Hematopoietic multipotent progenitor cell treated with erythropoietin and hydrocortisone succinate and interleukin-3 and kit ligand, for 4 days (in vitro differentiated cells): ENCODE measurements at regions not wholly inside any gene's neighbourhood (a gene's known extent, or its start where the extent isn't known, plus 50 kb on each side); places are given as distances from the start of the nearest gene placed in this dataset.
"Not testable (repeated sequence)": the region's sequence is repeated elsewhere in the genome, so short reads cannot be mapped to it uniquely, and the experiment has no call there.

Experiments used
- DNase-seq: peaks from one replicate; pipeline ENCODE4 v3.0.0-alpha.2; 2015

DNA sequence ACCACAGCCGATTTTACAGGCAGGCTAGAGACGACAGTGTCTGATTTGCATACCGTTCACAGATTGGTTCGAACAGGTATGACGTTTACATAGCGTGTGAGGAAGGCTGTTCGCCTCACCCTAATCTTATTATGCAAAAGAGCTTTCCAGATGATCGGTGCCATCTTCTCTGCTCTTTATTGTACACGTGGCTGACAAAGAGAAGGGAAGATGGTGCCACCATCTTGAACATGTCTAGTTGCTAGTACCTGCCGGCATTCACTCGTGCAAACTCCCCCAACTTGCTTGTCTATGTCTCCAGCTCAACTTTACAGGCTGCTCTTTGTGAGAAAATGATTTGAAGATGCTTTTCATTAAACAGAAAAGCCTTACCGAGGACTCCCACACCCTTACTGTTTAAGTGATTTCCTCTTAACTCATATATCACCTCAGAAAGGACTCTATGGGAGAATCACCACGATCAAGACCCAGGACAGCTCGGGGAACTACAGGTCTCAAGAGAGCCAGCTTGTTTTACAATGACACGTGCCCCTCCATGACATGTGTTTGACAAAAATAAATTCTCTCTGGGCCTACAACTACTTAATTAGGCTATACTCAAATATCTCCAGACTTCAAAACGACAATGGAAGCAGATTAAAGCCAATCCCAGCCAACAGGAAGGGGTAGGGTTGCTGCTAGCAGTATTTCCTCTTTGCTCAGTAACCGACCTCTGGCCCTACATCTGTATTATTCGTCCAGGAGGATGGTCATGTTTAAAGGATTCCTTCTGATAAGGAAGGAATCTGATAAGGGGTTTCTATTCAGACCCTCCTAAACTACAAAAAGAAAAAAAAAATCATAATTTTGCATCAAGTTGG lies 480.6 kb downstream of the TMEM114 start:
- no peak for DNase-seq

DNA sequence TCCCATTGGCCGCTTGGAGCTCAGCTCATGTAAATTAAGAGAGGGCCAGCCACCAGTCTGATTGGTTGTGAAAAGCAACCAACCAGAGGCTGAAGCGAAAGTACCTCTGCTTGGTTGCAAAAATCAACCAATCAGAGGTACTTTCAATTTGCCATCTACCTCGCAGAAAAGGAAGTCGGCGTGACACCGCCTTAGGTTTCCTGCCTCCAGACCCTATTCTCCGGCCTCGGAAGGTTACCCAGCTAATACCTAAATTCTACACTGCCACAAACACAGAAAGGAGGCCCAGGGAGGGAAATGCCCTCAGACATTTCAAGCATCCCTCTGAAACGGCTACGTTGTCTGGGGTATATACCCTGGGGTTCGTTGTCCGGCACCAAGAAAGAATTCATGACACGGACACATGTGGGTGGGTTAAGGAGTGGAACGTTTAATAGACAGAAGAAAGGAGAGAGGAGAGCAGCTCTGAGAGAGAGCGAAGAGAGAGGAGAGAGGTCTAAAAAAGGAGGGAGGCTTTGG lies 481.3 kb downstream of the TMEM114 start:
- no peak for DNase-seq

DNA sequence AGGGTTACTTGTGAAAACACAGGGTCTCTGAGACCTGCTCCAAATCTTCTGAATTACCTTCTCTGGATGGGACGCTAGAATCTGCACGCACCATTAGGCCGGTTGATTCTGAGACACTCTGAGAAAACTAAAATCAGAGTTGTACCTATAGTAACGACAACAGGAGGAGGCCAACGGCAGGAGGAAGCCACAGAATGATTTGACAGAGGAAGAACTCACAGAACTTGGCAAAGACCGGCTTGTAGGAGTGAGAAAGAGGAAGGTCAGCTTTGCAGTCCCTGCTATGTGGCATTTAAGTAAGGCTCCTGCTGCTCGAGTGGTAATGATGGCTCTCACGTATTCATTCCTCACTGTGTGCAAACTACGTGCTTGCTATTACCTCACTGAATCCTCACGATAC lies 483.0 kb downstream of the TMEM114 start:
- peak; percentile 23 for DNase-seq

DNA sequence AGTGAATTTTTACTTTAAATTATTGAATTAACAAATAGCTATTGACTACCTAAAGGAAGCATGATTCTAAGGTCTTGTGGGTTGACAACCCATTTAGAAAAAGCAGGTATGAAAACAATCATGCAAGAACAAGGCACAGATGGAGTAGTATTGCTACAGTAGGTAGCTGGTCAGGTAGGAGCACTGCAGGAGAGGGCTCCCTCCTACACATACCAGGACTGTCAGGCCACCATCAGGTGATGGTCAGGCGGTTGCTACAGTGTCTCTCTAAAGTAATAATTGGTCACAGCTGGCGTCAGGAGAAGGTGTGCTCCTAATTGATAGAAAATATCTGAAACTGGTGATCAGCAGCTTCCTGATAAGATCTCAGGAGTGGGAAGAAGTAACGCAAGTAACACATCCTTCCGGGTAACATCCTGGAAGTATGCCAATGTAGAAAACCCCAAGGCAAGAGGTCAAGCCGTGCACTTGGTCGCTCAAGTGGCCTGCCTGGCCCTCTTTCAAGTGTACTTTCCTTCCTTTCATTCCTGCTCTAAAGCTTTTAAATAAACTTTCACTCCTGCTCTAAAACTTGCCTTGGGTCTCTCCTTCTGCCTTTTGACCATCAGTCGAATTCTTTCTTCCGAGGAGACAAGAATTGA lies 486.5 kb downstream of the TMEM114 start:
- DNase-seq, result no peak

DNA sequence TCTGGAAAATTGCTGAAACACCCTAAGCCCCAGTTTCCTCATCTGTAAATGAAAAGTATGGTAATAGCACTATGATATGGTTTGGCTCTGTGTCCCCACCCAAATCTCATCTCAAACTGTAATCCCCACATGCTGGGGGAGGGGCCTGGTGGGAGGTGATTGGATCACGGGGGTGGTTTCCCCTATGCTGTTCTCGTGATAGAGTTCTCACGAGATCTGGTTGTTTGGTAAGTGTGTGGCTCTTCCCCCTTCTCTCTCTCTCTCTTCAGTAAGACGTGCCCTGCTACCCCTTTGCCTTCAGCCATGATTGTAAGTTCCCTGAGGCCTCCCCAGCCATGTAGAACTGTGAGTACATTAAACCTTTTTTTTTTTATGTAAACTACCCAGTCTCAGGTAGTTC lies 490.7 kb downstream of the TMEM114 start:
- DNase-seq, result no peak

DNA sequence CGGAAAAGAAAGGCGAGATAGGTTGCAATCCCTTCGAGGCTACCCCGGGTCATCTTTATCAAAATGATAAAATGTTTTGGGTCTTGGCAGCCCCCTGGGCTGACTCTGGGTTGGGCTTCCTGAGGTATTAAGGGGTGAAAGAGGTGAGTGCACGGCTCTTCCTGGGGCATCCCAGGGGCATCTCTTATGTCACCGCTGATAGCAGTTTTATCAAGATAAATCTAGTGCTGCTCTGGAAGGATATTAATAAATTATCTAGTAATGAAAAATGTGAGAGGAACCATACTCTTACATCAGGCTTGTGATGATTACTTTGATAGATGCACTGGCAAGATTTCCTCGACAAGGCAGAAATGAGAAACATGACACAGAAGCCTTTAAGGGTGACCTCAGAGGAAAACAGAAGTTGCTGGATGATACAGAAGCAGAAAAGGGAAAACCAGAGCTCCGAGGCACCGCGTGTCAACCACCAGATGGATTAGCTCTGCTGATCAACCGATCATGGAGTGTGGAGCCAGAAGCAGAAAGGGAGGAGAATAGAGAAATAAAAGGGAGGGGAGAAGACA lies 491.3 kb downstream of the TMEM114 start:
- DNase-seq, result no peak

DNA sequence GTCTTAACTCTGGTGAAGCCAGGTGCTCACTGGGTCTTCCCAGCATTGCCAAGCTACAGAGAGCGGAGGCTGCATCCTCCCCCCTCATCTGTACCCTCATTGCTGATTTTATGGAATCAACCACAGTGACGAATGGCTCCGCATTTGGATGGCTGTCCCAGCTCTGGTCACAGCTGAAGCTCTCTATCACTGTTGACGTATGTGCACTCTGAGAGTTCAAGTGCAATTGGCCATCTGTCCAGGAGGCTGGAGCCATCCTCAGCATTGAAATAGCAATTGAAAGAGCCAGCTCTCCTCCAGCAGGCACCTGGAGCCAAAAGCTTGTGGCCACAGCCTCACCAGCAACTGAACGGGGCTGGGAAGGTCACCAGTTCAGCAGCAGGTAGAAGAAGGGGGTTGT lies 494.1 kb downstream of the TMEM114 start:
- no peak for DNase-seq

DNA sequence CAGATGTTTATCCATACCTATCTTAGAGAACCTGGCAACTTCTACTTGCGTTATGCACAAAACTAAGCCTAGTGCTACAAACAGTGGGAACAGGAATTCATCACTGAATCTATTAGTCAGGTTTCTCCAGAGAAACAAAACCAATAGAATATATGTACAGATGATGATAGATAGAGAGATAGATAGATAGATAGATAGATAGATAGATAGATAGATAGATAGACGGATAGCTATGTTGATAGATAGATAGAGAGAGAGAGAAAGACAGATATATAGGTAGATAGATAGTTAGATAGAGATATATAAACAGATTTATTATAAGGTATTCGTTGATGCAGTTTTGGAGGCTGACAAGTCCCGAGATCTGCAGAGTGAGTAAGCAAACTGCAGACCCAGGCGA lies 495.6 kb downstream of the TMEM114 start:
- no peak for DNase-seq

DNA sequence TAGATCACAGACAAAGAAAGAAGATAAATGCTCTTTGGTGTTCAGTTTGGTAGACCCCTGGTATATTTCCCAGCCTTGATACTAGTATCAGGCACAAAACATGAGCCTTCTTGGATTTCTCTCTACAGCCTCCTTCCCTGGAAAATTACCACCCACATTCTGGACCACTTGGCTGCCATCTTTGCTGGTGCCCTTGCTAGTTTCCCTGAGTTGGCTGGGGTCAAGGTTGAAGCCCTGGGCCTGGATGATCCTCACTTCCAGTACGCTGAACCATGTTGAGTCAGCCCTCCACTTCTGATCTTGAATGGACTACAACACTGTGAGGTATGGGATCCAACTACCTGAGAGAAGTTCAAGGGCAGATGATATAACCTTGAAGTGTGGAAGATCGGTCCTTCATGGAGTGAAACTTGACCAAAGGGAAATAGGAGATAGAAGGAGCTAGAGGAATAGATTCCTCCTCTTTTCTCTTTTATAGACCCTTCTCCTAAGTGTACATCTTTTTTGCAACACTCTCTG lies 501.4 kb downstream of the TMEM114 start:
- no peak for DNase-seq

DNA sequence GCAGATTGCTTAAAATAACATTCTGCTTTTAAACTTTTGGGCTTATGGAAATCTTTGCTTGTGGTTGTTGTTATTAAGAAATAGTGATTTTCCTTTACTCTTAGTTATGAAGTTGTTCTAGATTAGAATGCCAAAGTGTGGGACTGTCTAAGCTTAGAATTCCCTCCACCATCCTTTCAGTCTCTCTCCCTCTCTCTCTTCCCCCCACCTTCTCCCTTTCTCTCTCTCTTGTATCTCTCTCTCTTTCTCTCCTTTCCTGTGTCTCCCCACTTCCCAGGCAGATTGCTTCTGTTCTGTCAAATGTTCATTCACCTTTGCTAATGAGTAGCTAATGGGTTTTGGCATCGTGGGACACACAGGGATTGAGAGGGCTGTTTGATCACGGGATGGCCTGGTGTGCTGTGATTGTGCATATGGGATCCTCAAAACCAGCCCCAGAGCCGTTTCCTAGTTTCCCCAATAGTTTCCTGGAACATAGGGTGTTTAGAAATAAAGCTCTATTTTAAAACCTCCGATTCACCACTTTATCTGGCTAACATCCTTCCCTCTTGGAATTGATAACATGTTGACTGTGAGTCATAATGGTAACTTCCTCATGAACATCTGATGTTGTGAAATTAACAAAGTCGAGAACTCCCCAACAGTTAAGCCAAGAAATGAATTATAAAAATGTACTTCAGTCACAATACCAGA lies 502.6 kb downstream of the TMEM114 start:
- peak; percentile 10 for DNase-seq

DNA sequence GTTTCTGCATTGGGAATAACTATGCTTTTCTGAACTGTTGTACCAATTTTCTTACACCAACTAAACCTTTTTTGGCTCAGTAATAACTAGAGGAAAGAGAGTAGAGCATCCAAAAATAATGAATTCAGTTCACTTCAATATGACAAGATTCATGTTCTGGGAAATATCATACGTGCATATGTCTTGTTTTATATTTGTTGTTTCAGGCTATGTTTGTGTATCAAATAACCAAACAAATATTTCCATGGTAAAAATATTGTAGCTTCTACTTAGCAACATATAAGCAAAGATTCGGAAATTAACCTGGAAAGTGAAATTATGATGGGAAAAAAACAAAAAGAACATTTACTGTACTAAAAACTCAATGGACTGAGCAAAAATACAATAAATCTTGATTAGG lies 503.2 kb downstream of the TMEM114 start:
- DNase-seq, result no peak

DNA sequence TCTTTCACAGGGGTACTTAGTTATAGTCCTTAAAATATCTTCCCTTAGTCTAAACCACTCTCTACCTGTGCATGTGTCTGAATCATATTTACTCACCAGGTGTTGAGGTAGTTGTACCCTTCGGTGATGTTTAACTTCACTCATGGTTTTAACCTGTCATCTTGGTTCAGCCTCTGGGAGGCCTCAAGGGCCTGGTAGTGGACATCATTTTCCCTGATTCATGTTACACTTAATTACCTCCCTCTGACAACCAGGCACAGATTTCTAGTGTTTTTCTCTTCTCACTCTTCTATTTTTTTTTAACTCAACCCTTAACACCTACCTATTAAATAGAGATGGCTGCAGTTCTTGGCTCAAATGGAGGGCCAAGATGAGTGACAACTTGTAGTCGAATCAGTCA lies 505.4 kb downstream of the TMEM114 start:
- DNase-seq, result no peak

DNA sequence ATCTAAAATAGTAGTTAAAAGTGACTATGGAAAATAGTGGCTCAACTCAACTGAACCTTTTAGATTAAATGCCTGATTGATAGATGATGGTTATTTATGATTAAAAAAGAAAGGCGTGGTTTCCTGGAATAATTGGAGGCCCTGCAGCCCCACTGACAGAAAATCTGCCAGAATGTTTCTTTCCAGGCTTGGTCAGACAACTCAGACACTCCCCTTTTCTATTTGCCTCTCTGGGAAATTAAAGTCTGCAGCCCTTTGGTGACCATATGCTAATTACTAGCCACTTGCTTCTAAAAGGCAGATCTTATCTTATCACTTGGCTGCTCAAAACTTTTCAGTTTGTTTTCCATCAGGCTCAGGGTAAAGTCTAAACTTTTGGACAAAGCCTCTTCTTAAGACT lies 506.0 kb downstream of the TMEM114 start:
- DNase-seq, result no peak

DNA sequence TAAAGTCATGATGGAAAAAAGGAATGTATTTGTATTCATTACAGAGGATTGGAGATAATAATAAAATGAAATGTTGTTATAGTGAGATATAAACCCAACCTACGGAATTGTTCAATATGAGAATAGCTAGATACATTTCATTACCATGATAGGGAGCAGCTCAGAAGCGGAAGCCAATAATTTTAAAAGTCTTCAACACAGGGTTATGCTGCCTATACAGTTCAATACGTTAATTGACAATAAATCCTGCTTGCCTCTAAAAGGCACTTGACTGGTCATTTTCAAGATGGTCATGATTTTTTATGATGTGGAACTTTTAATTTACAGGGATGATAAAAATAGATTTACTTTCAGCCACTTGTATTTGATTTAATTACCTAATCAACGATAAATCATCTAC lies 506.8 kb downstream of the TMEM114 start:
- DNase-seq, result no peak

DNA sequence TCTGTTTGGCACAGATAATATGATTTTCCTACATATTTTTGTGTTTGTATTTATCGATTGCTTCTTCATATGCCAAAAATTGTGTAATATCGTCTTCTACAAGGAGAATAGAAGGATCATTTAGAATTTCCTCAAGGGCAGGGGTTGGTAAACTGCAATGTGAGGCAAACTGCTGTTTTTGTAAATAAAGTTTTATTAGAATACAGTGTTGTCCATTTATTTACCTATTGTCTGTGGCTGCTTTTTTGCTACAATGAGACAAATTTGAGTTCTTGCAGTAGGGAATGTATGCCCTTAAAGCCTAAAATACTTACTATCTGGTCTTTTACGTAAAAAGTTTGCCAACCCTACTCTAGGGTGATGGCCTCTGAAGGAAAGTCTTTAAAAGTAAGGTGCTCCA lies 509.5 kb downstream of the TMEM114 start:
- no peak for DNase-seq

DNA sequence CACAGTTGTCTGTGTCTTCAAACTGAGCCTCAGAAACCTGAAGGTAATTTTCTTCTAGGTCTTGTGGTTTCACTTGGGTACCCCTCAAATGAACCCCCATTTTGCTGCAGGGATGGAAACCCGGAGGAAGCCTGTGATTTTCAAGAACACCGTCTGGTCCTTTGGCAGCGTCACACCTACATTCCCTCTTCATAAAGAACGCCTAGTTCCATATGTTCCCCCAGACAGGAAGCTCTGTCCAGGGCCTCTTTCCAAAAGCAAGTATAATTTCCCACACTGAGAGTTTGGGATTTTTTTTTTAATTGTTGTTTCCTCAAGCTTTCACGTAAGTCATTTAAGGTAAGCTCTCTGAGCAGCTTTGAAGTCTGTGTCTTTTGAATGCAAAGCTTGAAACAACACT lies 515.0 kb downstream of the TMEM114 start:
- DNase-seq, result no peak

DNA sequence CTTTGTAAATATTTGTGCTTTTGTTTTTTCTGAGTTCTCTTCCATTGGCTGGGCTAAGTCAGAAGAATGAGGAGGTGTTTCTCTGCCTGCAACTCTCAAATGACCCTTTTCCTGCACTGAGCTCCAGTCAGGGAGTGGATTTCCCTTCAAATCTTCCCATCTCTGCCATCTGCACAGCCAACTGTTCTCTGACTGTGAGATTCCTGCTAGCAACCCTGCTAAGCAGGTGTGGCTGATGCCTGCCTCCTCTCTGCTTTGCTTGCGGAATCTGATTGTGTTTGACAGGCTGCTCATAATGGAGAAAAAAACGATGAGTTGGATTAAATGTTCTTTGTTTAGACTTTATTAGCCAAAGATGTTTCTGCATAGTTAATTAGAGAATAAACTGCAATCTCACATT lies 519.8 kb downstream of the TMEM114 start:
- DNase-seq, result no peak

DNA sequence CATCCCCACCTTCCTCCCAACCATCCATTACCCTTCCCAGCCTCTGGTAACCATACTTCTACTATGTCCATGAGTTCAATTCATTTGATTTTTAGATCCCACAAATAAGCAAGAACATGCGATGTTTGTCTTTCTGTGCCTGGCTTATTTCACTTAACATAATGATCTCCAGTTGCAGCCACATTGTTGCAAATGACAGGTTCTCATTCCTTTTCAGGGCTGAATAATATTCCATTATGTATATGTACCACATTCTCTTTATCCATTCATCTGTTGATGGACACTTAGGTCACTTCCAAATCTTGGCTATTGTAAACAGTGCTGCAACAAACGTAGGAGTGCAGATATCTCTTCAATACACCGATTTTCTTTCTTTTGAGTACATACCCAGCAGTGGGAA lies 522.1 kb downstream of the TMEM114 start:
- DNase-seq, result not testable (repeated sequence)

DNA sequence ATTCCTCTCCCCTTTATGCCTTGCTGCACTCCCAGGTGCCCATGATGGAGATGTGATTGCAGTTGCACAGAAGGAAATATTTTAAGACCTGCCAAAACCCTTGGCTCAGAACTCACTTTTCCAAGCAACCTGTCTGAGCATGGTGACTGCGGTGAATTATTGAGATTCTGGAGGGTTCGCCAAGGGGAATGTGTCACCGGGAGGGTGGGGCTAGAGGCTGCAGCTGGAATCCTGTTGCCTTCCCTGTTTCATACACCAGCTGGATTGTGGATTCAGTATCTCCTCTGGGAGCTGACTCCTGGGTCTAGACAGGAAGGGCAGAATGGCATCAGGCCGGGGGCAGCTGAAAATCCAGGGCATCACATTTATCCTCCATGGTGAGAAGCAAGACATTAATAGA lies 527.2 kb downstream of the TMEM114 start:
- no peak for DNase-seq

DNA sequence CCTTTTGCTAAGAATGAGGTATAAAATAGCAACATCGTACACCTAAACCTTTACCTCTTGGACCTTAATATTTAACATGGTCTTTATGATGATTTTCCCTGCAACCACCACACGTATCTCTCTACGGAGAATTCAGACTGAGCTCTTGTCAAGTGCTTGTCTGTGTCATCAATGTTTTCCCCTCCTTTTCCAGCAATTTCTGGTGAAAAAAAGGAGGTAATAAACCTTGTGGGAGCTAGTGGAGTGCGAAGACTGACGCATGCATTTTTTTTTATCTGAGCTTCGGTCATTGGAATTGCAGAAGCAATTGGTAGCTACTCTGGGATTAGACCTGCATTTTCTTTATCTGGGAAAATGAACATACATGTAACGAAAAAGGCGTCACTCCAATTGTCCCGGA lies 527.6 kb downstream of the TMEM114 start:
- no peak for DNase-seq

DNA sequence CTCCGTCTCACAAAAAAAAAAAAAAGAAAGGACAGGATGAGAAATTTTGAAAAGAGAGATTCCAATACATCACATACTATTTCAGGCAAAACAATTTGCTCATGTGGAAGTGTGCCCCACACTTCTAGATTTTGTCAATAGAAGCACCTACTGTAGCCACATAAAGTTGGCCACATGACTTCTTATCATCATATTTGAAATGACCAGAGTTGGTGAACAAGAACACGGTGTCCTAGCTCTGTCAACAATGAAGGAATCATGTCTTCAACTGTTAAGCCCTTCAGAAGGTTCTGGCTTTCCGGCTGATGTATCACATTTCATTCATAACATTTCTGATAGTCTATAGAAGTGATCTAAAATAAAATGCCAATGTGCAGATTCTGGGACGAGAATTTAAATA lies 534.5 kb downstream of the TMEM114 start:
- DNase-seq, result no peak

DNA sequence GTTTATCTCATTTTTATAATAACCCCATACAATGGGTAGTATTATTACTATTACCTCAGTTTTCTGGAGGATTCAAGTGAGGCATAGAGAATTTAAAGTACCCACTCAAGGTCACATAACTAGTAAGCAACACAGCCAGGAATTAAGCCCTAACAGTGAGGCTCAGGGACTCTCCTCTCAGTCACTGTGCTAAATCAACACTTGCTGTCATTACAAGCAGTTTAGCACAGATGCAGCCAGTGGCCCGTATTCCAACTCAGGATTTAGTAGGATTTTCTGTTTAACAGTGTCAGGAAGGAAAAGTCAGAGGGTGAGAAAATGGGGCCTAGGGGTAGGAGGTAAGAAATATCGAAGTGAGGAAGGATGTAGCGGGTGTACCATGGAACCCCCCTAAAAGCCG lies 536.9 kb downstream of the TMEM114 start:
- DNase-seq, result no peak

DNA sequence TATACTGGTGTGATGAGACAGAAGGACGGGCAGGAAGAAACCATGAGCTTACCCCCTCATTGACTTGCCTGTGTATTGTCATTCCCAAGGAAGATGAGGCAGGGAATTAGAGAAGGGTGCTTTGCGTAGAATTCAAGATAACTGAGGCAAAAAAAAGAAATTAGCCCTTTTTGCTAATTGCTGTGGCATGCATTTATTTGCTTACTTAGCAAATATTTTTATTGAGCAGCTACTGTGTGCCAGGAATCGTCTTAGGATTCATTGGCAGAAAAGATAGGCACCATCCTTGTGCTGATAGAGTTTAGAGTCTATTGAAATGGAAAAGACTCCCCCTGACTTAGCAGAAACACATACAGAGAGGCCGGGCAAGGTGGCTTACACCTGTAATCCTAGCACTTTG lies 541.9 kb downstream of the TMEM114 start:
- DNase-seq, result no peak
